NCI-H128 (cell line): ENCODE measurements at regions not wholly inside any gene's neighbourhood (a gene's known extent, or its start where the extent isn't known, plus 50 kb on each side); places are given as distances from the start of the nearest gene placed in this dataset.

Experiments
- DNase-seq: peaks from one replicate; lab custom pipeline; 2025; ENCODE audit not compliant: unreplicated experiment; lab: John Stamatoyannopoulos, UW

- no peak for DNase-seq
Measured at GRCh38 chr4:35286434-35286833, 957.9 kb downstream of the ARAP2 start.

- no peak for DNase-seq
Measured at GRCh38 chr4:35300996-35301774, 943.1 kb downstream of the ARAP2 start.

- no peak for DNase-seq
Measured at GRCh38 chr4:35315419-35315818, 928.9 kb downstream of the ARAP2 start.

- no peak for DNase-seq
Measured at GRCh38 chr4:35325908-35326453, 918.3 kb downstream of the ARAP2 start.

GRCh38 chr4:35342833-35343232 lies 901.5 kb downstream of the ARAP2 start:
- no peak for DNase-seq

GRCh38 chr4:35347276-35347675 lies 897.0 kb downstream of the ARAP2 start:
- no peak for DNase-seq

GRCh38 chr4:35358001-35358584 lies 886.2 kb downstream of the ARAP2 start:
- no peak for DNase-seq

- no peak for DNase-seq
Measured at GRCh38 chr4:35364321-35364870, 879.9 kb downstream of the ARAP2 start.

GRCh38 chr4:35365186-35365585 lies 879.1 kb downstream of the ARAP2 start:
- DNase-seq = no peak

GRCh38 chr4:35399912-35400311 lies 844.4 kb downstream of the ARAP2 start:
- no peak for DNase-seq

- no peak for DNase-seq
Measured at GRCh38 chr4:35423104-35423503, 821.2 kb downstream of the ARAP2 start.

GRCh38 chr4:35447474-35447873 lies 796.8 kb downstream of the ARAP2 start:
- DNase-seq = no peak

- DNase-seq = no peak
Measured at GRCh38 chr4:35459045-35459444, 785.3 kb downstream of the ARAP2 start.

- no peak for DNase-seq
Measured at GRCh38 chr4:35461931-35462659, 782.2 kb downstream of the ARAP2 start.

- no peak for DNase-seq
Measured at GRCh38 chr4:35463251-35463952, 780.9 kb downstream of the ARAP2 start.

GRCh38 chr4:35464964-35465528 lies 779.3 kb downstream of the ARAP2 start:
- DNase-seq = no peak

- no peak for DNase-seq
Measured at GRCh38 chr4:35491093-35491492, 753.2 kb downstream of the ARAP2 start.

GRCh38 chr4:35493977-35494376 lies 750.3 kb downstream of the ARAP2 start:
- DNase-seq = no peak

- no peak for DNase-seq
Measured at GRCh38 chr4:35494955-35495354, 749.4 kb downstream of the ARAP2 start.

- DNase-seq = no peak
Measured at GRCh38 chr4:35500812-35501211, 743.5 kb downstream of the ARAP2 start.

- DNase-seq = no peak
Measured at GRCh38 chr4:35503435-35503834, 740.9 kb downstream of the ARAP2 start.
